HCT116 (cell line): ENCODE measurements at regions not wholly inside any gene's neighbourhood (a gene's known extent, or its start where the extent isn't known, plus 50 kb on each side); places are given as distances from the start of the nearest gene placed in this dataset.

Experiments
- ATF3 ChIP-seq: IDR thresholded peaks from 2 replicates; pipeline ENCODE4 v1.6.1; 2012
- CTCF ChIP-seq, 3 experiments: fragments of 200-600 bp in 1 of 3; sonication (generic) in 1 of 3; IDR thresholded peaks in 2 of 3; conservative IDR thresholded peaks in 1 of 3; 2 replicates each; pipeline ENCODE4 v1.5.1; 2012 to 2017; ENCODE audit warnings: low read depth in 2 of 3, low read length in 2 of 3, antibody characterized with exemption in 1 of 3, borderline replicate concordance in 1 of 3, control low read depth in 1 of 3, mild to moderate bottlenecking in 1 of 3, mixed read lengths in 1 of 3, mixed run types in 1 of 3, moderate library complexity in 1 of 3; ENCODE audit not compliant: insufficient read depth in 1 of 3
- EZH2 ChIP-seq: fragments of 200-600 bp; sonication (generic); IDR thresholded peaks from 2 replicates; pipeline ENCODE4 v1.6.1; 2017; ENCODE audit warnings: antibody characterized with exemption, mixed run types
- FOSL1 ChIP-seq: IDR thresholded peaks from 2 replicates; pipeline ENCODE4 v1.6.1; 2012; ENCODE audit warnings: low read depth
- POLR2A ChIP-seq: IDR thresholded peaks from 2 replicates; pipeline ENCODE4 v1.7.0; 2011; ENCODE audit warnings: borderline replicate concordance; ENCODE audit not compliant: insufficient read depth, insufficient read length; ENCODE audit errors: extremely low read depth
- RAD21 ChIP-seq: IDR thresholded peaks from 2 replicates; pipeline ENCODE4 v1.6.1; 2012; ENCODE audit warnings: low read depth, mild to moderate bottlenecking
- SP1 ChIP-seq: IDR thresholded peaks from 2 replicates; pipeline ENCODE4 v1.6.1; 2012; ENCODE audit warnings: low read depth
- SRF ChIP-seq: IDR thresholded peaks from 2 replicates; pipeline ENCODE4 v1.6.1; 2012; ENCODE audit warnings: low read depth
- ZFX ChIP-seq: fragments of 450-650 bp; IDR thresholded peaks from 2 replicates; pipeline ENCODE4 v1.6.1; 2017

- no peak for TF ChIP-seq FOSL1
- TF ChIP-seq POLR2A, result no peak
- no peak for TF ChIP-seq ATF3
- no peak for TF ChIP-seq CTCF (IDR thresholded peaks at IDR 0.05 in 2 of 3, conservative IDR thresholded peaks at IDR 0.05 in 1 of 3; ENCODE audit: borderline replicate concordance in 1 of 3, insufficient read depth in 1 of 3, low read depth in 2 of 3, low read length in 2 of 3)
- no peak for TF ChIP-seq RAD21
- no peak for TF ChIP-seq SRF
- no peak for TF ChIP-seq SP1
- TF ChIP-seq ZFX, result no peak
- TF ChIP-seq EZH2, result no peak
Observed at GRCh38 chr15:29873264-29873663, 51.0 kb upstream of the TJP1 start.
